Stimulated activated CD4-positive, alpha-beta T cell treated with anti-CD3 and anti-CD28 coated beads, Interleukin-1b, Interleukin-23, amount 100 ng/mL, for 48 hours (primary cell): ENCODE measurements at regions not wholly inside any gene's neighbourhood (a gene's known extent, or its start where the extent isn't known, plus 50 kb on each side); places are given as distances from the start of the nearest gene placed in this dataset.
A peak's percentile ranks its signal among the peaks of the same experiment; 100 is the strongest.
"Not testable (repeated sequence)": the region's sequence is repeated elsewhere in the genome, so short reads cannot be mapped to it uniquely, and the experiment has no call there.

ENCODE experiments used
- DNase-seq: peaks from one replicate; pipeline ENCODE4 v3.0.0-alpha.2; 2020

DNA sequence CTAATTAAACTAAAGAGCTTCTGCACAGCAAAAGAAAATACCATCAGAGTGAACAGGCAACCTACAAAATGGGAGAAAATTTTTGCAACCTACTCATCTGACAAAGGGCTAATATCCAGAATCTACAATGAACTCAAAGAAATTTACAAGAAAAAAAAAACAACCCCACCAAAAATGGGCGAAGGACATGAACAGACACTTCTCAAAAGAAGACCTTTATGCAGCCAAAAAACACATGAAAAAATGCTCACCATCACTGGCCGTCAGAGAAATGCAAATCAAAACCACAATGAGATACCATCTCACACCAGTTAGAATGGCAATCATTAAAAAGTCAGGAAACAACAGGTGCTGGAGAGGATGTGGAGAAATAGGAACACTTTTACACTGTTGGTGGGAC is 100.7 kb downstream of the GPX5 start:
- DNase-seq: not testable (repeated sequence)

GRCh38 chr6:28632326-28632851 is 106.7 kb downstream of the GPX5 start:
- DNase-seq: no peak

GRCh38 chr6:28633445-28634215 is 107.9 kb downstream of the GPX5 start:
- no peak for DNase-seq

GRCh38 chr6:28634411-28634760 is 108.7 kb downstream of the GPX5 start:
- DNase-seq: no peak

DNA sequence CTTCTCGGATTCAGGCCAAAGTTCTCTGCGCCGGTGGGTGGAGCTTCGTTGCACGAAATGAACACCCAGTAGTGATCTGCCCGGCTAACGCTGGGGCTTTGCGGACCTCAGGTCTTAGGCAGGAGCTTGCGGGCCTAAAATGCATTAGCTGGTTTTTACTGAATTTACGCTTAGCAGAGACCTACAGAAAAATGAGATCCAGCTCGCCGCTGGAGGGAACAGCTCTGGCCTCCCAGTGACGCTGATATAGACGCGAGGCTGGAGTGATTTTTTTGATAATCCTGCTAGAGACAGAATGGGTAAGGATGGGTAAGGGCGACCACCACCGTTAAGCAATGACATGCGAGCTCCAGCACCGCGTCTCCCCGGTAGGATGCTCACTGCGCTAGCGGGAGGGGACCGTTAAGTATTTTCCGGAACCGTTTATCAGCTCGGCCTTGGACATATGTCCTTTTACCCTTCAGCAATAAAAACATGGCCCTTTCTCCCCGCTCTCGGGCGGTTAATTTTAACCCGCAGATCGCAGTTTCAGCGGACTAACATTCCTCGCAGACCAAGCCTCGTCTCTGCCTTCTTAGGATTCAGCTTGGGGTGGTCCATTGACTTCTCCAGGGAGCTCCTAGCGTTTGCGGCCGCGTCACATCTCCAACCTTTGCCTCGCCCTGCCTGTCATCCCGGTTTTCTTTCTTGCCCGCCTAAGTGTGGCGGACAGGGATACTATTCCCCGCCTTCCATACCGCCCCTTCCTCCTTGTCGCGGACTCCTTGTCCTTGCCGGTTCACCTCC is 109.3 kb downstream of the GPX5 start:
- no peak for DNase-seq

- no peak for DNase-seq
Observed at GRCh38 chr6:28635547-28636158, 110.0 kb downstream of the GPX5 start.

GRCh38 chr6:28638787-28639430 is 113.2 kb downstream of the GPX5 start:
- DNase-seq: no peak

DNA sequence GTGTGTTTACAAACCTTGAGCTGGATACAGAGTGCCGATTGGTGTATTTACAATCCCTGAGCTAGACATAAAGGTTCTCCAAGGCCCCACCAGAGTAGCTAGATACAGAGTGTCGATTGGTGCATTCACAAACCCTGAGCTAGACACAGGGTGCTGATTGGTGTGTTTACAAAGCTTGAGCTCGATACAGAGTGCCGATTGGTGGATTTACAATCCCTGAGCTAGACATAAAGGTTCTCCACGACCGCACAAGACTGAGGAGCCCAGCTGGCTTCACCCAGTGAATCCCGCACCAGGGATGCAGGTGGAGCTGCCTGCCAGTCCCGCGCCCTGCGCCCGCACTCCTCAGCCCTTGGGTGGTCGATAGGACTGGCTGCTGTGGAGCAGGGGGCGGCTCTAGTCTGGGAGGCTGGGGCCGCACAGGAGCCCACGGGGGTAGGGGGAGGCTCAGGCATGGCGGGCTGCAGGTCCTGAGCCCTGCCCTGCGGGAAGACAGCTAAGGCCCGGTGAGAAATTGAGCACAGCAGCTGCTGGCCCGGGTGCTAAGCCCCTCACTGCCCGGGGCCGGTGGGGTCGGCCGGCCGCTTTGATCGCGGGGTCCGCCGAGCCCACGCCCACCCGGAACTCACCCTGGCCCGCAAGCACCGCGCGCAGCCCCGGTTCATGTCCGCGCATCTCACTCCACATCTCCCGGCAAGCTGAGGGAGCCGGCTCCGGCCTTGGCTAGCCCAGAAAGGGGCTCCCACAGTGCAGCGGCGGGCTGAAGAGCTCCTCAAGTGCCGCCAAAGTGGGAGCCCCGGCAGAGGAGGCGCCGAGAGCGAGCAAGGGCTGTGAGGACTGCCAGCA is 114.0 kb downstream of the GPX5 start:
- not testable (repeated sequence) for DNase-seq

- DNase-seq: peak; percentile 75
Observed at GRCh38 chr6:28643017-28643740, 117.5 kb downstream of the GPX5 start.

- DNase-seq: no peak
Observed at GRCh38 chr6:28646650-28647049, 121.0 kb downstream of the GPX5 start.

DNA sequence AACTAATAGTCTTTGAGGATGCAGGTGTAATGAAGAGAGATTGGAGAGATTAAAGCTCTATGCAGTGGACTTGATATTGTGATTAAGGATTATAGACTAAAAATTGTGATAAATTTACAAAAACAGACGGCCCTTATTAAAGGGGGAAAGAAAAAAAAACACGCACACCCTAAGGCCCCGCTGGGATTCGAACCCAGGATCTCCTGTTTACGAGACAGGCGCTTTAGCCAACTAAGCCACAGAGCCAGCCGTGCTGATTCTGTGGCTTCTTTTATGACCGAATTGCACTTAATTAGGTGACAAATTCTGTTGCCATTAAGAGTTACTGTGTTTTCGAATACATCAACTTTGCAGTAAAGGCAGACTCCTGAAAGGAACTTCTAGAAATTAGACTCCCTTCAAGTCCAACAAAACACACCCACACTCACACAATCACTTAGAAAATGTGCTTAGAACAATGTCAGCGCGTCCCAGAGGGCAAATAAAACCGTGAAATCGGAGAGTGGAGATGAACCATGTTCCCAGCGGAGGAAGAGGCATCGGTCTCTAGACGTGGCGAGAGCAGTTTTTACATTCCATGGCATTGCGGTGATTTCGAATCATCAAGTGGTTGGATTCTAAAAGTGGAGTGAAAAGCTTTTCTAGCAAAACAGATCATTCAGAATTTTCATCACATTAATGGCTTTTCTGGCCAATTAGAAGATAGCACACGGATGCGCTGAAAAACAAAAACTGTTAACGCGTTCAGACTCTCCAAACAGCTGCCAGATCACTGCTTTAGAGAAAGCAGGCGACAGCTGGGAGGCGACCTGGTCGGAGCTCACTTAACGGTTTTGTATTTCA is 122.6 kb downstream of the GPX5 start:
- DNase-seq: peak; percentile 77

DNA sequence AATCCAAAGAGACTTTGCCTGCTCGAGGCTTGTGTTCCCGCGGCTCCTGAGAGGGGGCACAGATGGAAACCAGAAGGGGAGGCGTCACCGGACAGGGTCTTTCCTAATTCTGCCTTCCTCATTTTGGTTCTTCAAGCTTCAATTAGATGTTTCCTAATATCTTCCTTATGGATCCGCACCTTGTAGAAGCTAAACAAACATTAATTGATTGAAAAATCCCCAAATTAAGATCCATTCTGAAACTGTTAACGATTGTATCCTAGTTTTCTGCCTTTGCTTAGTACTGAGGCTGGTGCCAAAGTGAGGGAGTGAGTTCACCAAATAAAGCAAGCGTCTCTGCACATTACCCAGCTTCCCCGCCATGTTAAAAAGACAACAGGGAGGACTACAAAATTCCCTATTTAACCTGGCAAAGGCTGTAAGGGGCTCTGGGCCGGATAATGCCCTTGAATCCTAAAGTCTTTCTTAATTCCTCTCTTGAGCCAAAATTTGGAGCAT is 123.2 kb downstream of the GPX5 start:
- no peak for DNase-seq

DNA sequence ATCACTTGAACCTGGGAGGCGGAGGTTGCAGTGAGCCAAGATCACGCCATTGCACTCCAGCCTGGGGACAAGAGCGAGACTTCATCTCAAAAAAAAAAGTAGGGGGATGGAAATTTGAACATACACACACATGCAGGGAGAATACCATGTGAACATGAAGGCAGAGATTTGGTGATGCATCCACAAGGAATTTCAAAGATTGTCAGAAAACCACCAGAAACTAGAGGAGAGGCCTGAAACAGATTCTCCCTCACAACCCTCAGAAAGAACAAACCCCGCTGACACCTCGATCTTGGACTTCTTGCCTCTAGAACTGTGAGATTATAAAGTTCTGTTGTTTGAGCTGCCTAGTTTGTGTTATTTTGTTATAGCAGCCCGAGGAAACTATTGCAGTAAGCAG is 125.5 kb downstream of the GPX5 start:
- DNase-seq: no peak

DNA sequence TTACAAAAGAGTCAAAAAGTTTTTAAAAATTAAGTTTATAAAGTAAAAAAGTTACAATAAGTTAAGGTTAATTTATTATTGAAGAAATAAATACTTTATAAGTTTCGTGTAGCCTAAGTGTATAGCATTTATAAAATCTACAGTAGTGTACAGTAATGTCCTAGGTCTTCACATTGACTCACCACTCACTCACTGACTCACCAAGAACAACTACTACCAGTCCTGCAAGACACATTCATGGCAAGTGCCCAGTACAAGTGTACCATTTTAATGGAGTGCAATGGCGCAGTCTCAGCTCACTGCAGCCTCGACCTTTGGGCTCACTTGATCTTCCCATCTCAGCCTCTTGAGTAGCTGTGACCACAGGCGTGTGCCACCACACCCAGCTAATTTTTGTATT is 128.2 kb downstream of the GPX5 start:
- DNase-seq: no peak

DNA sequence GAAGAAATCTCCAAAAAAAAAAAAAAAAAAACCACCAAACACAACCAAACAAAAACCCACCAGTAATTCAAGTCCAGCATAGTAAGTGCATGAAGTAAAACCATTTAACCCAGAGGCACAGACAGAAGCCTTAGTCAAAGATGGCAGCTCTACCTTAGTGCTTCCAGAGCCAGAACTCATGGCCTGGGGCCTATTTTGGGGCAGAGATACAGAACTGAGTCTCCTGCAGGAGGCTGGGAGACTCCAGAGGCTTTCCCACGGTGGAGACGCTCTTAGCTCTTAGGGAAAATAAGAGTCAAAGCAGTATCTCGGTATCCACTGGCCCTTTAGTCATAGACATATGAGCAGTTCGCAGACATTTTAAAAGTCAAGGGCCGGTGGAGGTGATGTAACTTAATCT is 129.5 kb downstream of the GPX5 start:
- no peak for DNase-seq

DNA sequence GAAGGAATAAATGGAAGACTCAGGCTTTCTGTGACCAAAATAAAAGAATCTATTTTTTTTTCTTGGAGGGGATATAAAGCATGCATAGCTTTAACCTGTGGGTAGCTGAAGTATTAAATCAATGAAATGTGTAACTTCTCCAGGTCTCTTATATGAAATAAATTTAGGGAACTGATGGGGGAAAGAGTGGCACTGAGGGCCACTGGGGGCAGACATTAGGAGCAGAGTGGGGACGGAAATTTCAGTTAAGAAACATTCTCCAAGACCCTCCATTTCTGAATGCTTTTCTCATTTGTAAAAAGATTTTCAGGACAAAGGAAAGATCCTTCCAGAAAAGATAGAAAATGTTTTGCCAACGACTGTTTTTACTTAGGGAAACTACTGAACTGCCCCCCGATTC is 131.0 kb downstream of the GPX5 start:
- DNase-seq: no peak

- no peak for DNase-seq
Observed at GRCh38 chr6:28657381-28657768, 131.7 kb downstream of the GPX5 start.

DNA sequence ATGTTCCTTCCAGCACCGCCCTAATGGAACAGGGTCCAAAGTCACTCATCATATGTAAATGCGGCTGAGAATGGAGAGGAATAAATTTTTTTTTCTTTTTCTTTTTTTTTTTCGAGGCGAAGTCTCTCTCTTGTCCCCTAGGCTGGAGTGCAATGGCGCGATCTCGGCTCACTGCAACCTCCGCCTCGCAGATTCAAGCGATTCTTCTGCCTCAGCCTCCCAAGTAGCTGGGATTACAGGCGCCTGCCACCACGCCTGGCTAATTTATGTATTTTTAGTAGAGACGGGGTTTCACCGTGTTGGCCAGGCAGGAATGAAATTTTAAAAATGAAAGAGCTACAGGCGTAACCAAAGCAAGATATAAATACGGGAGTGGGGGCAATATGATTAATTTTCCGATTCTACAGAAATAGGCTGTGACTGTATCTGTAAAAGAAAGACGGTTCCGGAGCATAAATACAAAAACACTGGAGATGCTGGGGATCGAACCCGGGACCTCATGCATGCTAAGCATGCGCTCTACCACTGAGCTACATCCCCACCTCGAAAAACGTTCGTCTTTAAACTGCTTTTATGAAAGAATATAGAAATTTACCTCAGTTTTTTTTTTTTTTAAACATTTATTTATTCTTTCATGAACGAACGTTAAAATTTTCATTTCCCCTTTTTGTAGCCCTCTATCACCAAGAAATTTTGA is 132.2 kb downstream of the GPX5 start:
- peak; percentile 79 for DNase-seq

DNA sequence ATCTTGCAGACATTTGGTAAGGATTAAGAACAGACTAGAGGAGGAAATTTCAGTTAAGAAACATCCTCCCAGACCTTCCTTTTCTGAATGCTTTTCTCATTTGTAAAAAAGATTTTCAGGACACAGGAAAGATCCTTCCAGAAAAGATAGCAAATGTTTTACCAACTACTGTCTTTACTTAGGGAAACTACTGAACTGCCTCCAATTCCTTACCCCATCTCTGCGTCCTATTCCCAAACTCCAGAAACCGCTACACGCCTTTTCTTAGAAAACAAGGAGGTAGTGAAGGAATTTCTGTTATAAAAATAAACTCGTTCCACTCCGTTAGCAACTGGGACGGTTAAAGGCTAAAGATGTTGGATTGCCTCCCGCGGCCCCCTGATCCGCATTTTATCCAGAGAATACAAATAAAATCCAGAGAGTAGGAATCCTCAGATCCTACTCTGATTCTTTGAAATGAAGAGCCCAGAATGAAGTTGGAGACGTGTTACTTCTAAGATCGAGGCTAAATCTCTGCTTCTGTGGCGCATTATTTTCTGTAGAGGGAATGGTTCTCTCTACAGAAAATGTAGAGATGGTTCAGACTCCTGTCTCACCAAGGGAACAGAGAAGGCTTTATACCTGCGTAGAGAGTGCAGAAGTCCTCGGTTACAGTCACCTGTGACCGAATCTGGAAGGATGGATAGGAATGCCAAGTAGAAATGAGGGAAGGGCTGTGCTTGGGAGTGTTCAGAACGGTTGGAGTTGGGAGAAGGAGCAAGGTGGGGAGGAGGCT is 133.0 kb downstream of the GPX5 start:
- DNase-seq: no peak
